Bronchial epithelial cell (primary cell): ENCODE measurements at regions not wholly inside any gene's neighbourhood (a gene's known extent, or its start where the extent isn't known, plus 50 kb on each side); places are given as distances from the start of the nearest gene placed in this dataset.
A peak's percentile ranks its signal among the peaks of the same experiment; 100 is the strongest.

ENCODE experiments used
- DNase-seq: peaks from one replicate; pipeline ENCODE4 v3.0.0-alpha.2; 2010; ENCODE audit warnings: low read depth
- FAIRE-seq: peaks from 2 replicates; lab custom pipeline; 2011; peaks lifted over from hg19 to GRCh38; lab: Jason Lieb, UNC
- H3K27me3 ChIP-seq: 2 replicates; pipeline ENCODE4 v1.5.1; 2011; ENCODE audit warnings: low read length; ENCODE audit not compliant: control insufficient read depth, insufficient read depth
- H3K36me3 ChIP-seq: 2 replicates; pipeline ENCODE4 v1.5.1; 2011; ENCODE audit warnings: low read length; ENCODE audit not compliant: control insufficient read depth, insufficient read depth
- H3K4me3 ChIP-seq: 2 replicates; pipeline ENCODE4 v1.5.1; 2011; ENCODE audit warnings: mild to moderate bottlenecking, low read depth, low read length, control low read depth
- CTCF ChIP-seq: IDR thresholded peaks from 2 replicates; pipeline ENCODE4 v1.5.1; 2011; ENCODE audit warnings: mild to moderate bottlenecking, moderate library complexity, low read length, control low read depth, inconsistent platforms; ENCODE audit not compliant: insufficient read depth, severe bottlenecking

- Histone ChIP-seq H3K4me3 (no peak overlapping the region), H3K27me3 (no peaks in the 10 kb centered on the region), H3K36me3 (no peaks in the 10 kb centered on the region)
- FAIRE-seq (no peak), DNase-seq (no peak)
- no peak for TF ChIP-seq CTCF
Measured at GRCh38 chr7:7077945-7078344, 104.4 kb upstream of the C1GALT1 start.

GRCh38 chr7:7080802-7081201 lies 101.5 kb upstream of the C1GALT1 start:
- DNase-seq = no peak

GRCh38 chr7:7090460-7090859 lies 91.9 kb upstream of the C1GALT1 start:
- no peak for TF ChIP-seq CTCF

More at GRCh38 chr7:7080802-7081201, 101.5 kb upstream of the C1GALT1 start:
- TF ChIP-seq CTCF = no peak
- Histone ChIP-seq H3K4me3 (no peak overlapping the region), H3K36me3 (no peaks in the 10 kb centered on the region), H3K27me3 (no peaks in the 10 kb centered on the region)
- FAIRE-seq = no peak

GRCh38 chr7:7098280-7098818 lies 84.0 kb upstream of the C1GALT1 start:
- no peaks in the 10 kb centered on the region for H3K36me3 ChIP-seq
- H3K27me3 ChIP-seq = no peaks in the 10 kb centered on the region
- H3K4me3 ChIP-seq = no peak overlapping the region
- no peak for DNase-seq
- TF ChIP-seq CTCF = no peak
- FAIRE-seq = no peak

More at GRCh38 chr7:7090460-7090859, 91.9 kb upstream of the C1GALT1 start:
- no peaks in the 10 kb centered on the region for H3K36me3 ChIP-seq
- no peak overlapping the region for H3K4me3 ChIP-seq
- FAIRE-seq = no peak
- no peaks in the 10 kb centered on the region for H3K27me3 ChIP-seq
- no peak for DNase-seq

GRCh38 chr7:7099584-7100014 lies 82.7 kb upstream of the C1GALT1 start:
- FAIRE-seq (peak; percentile 43), DNase-seq (peak; percentile 93)
- H3K27me3 ChIP-seq = no peaks in the 10 kb centered on the region
- H3K36me3 ChIP-seq = no peaks in the 10 kb centered on the region
- no peak overlapping the region for H3K4me3 ChIP-seq
- no peak for TF ChIP-seq CTCF

GRCh38 chr7:7100432-7100849 lies 81.9 kb upstream of the C1GALT1 start:
- H3K27me3 ChIP-seq = no peaks in the 10 kb centered on the region
- H3K36me3 ChIP-seq = no peaks in the 10 kb centered on the region
- TF ChIP-seq CTCF = no peak
- DNase-seq (peak; percentile 97), FAIRE-seq (peak; percentile 98)
- no peak overlapping the region for H3K4me3 ChIP-seq
